ENCODE measurements at regions not wholly inside any gene's neighbourhood (a gene's known extent, or its start where the extent isn't known, plus 50 kb on each side); places are given as distances from the start of the nearest gene placed in this dataset.

DNA sequence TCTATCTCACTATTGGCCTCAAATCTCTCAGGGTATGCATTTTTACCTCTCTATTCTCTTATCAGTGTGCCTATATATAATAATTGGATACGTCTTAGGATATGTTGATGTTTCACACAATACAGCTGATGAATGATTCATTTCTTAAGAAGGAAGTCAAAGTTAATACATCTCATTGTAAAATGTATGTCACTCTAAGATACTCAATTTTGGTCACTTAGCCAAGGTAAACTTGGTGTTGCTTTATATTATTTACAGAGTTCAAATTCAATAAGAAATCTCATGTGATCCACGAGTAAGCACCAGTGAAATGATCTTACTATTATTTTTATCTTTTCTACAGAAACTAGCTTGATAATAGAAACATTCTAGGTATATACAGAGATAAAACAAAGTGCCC, 1266.5 kb downstream of the JRKL start:
- TF ChIP-seq, protein P1, sequence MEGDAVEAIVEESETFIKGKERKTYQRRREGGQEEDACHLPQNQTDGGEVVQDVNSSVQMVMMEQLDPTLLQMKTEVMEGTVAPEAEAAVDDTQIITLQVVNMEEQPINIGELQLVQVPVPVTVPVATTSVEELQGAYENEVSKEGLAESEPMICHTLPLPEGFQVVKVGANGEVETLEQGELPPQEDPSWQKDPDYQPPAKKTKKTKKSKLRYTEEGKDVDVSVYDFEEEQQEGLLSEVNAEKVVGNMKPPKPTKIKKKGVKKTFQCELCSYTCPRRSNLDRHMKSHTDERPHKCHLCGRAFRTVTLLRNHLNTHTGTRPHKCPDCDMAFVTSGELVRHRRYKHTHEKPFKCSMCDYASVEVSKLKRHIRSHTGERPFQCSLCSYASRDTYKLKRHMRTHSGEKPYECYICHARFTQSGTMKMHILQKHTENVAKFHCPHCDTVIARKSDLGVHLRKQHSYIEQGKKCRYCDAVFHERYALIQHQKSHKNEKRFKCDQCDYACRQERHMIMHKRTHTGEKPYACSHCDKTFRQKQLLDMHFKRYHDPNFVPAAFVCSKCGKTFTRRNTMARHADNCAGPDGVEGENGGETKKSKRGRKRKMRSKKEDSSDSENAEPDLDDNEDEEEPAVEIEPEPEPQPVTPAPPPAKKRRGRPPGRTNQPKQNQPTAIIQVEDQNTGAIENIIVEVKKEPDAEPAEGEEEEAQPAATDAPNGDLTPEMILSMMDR (IDR thresholded peaks at IDR 0.05), result no peak
- no peak for ATAC-seq (ENCODE audit: low FRiP score)
- no peak for DNase-seq (ENCODE audit: low spot score)

DNA sequence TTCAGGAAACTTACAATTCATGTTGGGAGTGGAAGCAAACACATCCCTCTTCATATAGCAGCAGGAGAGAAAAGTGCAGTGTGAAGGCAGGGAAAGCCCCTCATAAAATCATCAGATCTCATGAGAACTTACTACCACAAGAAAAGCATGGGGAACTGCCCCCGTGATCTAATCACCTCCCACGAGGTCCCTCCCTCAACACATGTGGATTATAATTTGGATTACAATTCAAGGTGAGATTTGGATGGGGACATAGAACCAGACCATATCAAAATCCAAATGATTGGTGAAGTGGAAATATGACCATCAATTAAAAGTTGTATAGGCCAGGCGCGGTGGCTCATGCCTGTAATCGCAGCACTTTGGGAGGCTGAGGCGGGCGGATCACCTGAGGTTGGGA, 1268.0 kb downstream of the JRKL start:
- ATAC-seq (ENCODE audit: low FRiP score) (no peak), DNase-seq (ENCODE audit: low spot score) (no peak)
- TF ChIP-seq, protein P1 (IDR thresholded peaks at IDR 0.05), result no peak

DNA sequence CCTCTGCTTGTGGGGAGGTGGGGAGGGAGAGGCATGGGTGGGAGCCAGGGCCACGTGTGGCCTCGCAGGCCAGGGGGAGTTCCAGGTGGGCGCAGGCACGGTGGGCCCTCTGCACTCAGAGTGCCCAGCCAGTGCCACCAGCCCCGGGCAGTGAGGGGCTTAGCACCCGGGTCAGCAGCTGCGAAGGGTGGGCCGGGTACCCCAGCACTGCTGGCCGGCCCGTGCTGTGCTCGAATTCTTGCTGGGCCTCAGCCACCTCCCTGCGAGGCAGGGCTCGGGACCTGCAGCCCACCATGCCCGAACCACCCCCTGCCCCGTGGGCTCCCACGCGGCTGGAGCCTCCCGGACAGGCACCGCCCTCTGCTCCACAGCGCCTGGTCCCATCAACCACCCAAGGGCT, 1277.2 kb downstream of the JRKL start:
- TF ChIP-seq, protein P1 (IDR thresholded peaks at IDR 0.05), result no peak
- no peak for ATAC-seq (ENCODE audit: low FRiP score)
- DNase-seq (ENCODE audit: low spot score), result no peak

DNA sequence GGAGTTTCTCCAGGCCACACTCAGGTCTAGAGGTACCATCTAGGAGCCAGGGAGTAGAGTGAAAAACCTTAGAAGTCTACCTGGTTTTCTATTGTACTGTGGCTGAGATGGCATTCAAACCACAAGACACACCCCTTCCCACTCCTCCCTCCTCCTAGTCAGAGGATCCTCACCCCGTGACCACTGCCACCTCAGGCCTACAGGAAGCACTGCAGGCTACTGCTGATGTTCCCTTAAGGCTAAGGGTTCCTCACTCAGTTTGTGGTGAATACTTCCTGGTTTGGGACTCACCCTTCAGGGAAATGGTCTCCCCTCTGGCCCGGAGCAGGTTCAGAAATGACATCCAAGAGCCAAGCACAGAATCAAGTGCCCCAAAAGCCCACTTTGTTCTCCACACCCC, 1293.9 kb downstream of the JRKL start:
- TF ChIP-seq, protein P1 (IDR thresholded peaks at IDR 0.05), result no peak
- no peak for ATAC-seq (ENCODE audit: low FRiP score)

DNA sequence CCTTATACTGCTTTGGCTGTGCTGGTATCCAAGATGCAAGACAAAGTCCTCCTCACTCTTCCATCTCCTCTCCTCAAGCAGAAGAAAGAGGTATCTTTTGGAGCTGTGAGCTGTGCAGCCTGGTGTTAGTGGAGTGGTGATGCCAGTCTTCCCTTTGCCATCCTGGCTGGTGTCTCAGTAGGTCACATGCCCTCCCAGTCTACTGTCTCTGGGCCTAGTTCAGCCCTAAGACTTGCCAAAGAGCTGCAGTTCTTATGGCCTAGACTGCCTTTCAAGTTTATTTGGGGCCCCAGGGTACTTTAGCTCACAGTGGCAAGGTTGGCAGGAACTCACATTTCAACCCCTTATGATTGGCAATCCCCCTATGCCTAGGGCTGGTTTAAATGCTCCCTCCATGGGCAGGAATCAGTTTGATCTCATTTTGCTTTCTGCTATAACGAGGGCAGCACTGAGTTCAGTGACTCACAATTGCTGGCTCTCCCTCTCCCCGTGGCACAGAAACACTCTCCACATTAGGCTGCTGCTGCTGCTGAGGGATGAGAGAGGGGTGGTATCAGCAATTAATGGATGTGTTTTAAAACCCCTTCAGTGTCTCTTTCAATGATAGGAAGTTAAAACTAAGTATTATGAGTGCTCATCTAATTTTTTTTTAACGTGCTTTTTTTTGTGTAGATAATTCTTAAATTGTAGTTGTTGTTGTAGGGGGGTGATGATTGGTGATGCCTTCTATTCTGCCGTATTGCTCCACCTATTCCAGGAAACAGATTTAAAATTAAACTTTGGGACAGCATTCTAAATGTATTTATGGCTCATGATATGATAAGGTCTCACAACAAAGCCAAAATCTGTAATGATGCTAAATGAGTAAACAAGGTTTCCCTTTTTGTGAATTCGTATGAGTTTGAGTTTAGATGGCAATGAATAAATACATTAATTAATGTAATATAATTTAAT, 1295.0 kb downstream of the JRKL start:
- TF ChIP-seq, protein P1 (IDR thresholded peaks at IDR 0.05), result no peak
- no peak for DNase-seq (ENCODE audit: low spot score)
- no peak for ATAC-seq (ENCODE audit: low FRiP score)

More for the DNA sequence above, 1293.9 kb downstream of the JRKL start:
- no peak for DNase-seq (ENCODE audit: low spot score)

DNA sequence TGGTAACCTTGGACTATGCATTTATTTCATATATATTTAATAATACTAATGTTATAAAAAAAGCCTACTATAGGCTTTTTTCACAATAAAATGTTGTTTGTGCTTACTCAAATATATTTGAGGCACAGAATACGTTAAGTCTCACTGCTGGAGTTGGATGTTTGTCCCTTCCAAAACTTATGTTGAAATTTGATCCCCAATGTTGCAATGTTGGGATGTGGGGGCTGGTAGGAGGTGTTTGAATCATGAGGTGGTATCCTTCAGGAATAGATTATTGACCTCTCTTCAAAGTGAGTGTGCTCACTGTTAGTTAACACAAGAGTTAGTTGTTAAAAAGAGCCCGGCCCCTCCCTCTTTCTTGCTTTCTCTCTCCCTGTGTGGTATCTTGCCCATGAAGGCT, 1295.9 kb downstream of the JRKL start:
- DNase-seq (ENCODE audit: low spot score) (no peak), ATAC-seq (ENCODE audit: low FRiP score) (no peak)
- TF ChIP-seq, protein P1 (IDR thresholded peaks at IDR 0.05), result no peak

DNA sequence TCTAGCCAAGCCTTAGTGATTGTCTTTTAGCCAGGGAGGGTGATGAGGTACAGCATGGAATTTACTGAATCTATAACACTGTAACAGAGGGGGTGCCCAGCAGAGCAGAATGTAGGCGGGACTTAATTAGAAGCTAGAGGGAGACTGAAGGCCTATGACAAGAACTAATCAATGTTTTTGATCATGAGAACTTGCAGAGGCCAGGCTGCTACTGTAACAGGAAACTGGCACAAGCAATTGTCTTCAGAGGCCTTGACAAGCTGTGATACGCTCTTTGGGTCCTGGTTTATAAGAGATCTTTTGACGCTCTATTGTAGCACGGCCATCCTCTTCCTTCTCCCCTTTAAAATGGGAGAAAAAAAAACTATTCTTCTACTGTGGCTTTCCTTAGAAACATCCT, 1297.3 kb downstream of the JRKL start:
- no peak for DNase-seq (ENCODE audit: low spot score)
- ATAC-seq (ENCODE audit: low FRiP score), result no peak
- TF ChIP-seq, protein P1 (IDR thresholded peaks at IDR 0.05), result no peak
